Naive thymus-derived CD4-positive, alpha-beta T cell (primary cell): ENCODE measurements at regions not wholly inside any gene's neighbourhood (a gene's known extent, or its start where the extent isn't known, plus 50 kb on each side); places are given as distances from the start of the nearest gene placed in this dataset.

Source experiments
- ATAC-seq: fragments of 150-1000 bp; cut with Tn5 transposase; 2 replicates; pipeline ENCODE4 v1.10.0; 2021; ENCODE audit warnings: mild to moderate bottlenecking, moderate library complexity
- CTCF ChIA-PET: fragments of 350-600 bp; sonication (Branson Sonifier 250); formaldehyde crosslinking; loops from one replicate; lab custom pipeline; 2021; ENCODE audit warnings: antibody characterized with exemption; lab: Charles Lee
- POLR2A ChIA-PET: fragments of 350-600 bp; sonication (Branson Sonifier 250); formaldehyde crosslinking; loops from one replicate; lab custom pipeline; 2021; ENCODE audit warnings: antibody characterized with exemption, inconsistent platforms; lab: Charles Lee
- DNase-seq, 9 donors: peaks; one replicate each; pipeline versions ENCODE4 v3.0.0 to v3.0.0-alpha.2; 2020 to 2022; ENCODE audit warnings: mixed read lengths in 1 of 9
- H3K27ac ChIP-seq: one replicate; pipeline ENCODE4 v1.7.0; 2013; ENCODE audit warnings: mild to moderate bottlenecking, low read depth, low read length, moderate library complexity
- H3K27me3 ChIP-seq, 2 donors: one replicate each; pipeline ENCODE4 v1.7.0; 2013; ENCODE audit warnings: low read length in 2 of 2, mild to moderate bottlenecking in 2 of 2, moderate library complexity in 2 of 2; ENCODE audit not compliant: control insufficient read depth in 2 of 2, insufficient read depth in 2 of 2
- H3K36me3 ChIP-seq, 3 experiments: 1 replicate in 2 of 3; 2 replicates in 1 of 3; pipeline ENCODE4 v1.7.0; 2013; ENCODE audit warnings: low read length in 3 of 3, mild to moderate bottlenecking in 3 of 3, moderate library complexity in 1 of 3; ENCODE audit not compliant: insufficient read depth in 3 of 3, control insufficient read depth in 2 of 3
- H3K4me1 ChIP-seq, 2 donors: one replicate each; pipeline ENCODE4 v1.7.0; 2013; ENCODE audit warnings: low read length in 2 of 2, mild to moderate bottlenecking in 2 of 2, moderate library complexity in 1 of 2; ENCODE audit not compliant: control insufficient read depth in 2 of 2, insufficient read depth in 2 of 2
- H3K4me3 ChIP-seq: 2 replicates; pipeline ENCODE4 v1.7.0; 2013; ENCODE audit warnings: mild to moderate bottlenecking, low read length
- H3K9me3 ChIP-seq, 3 experiments: 1 replicate in 2 of 3; 2 replicates in 1 of 3; pipeline ENCODE4 v1.7.0; 2013; ENCODE audit warnings: low read length in 3 of 3; ENCODE audit not compliant: control insufficient read depth in 2 of 3
- H3K27ac Mint-ChIP-seq, 9 donors: one replicate each; pipeline ENCODE4 v1.8.0; 2020 to 2022; ENCODE audit warnings: mixed read lengths in 9 of 9, mild to moderate bottlenecking in 8 of 9, moderate library complexity in 5 of 9, inconsistent platforms in 2 of 9
- H3K27me3 Mint-ChIP-seq, 5 donors: one replicate each; pipeline ENCODE4 v1.8.0; 2021 to 2022; ENCODE audit warnings: mixed read lengths in 5 of 5, mild to moderate bottlenecking in 1 of 5
- H3K36me3 Mint-ChIP-seq, 5 donors: one replicate each; pipeline ENCODE4 v1.8.0; 2020 to 2022; ENCODE audit warnings: mixed read lengths in 5 of 5, mild to moderate bottlenecking in 3 of 5, inconsistent platforms in 1 of 5
- H3K4me1 Mint-ChIP-seq, 7 donors: one replicate each; pipeline ENCODE4 v1.8.0; 2020 to 2022; ENCODE audit warnings: mixed read lengths in 7 of 7, mild to moderate bottlenecking in 3 of 7, inconsistent platforms in 1 of 7
- H3K4me3 Mint-ChIP-seq, 10 donors: one replicate each; pipeline ENCODE4 v1.8.0; 2020 to 2022; ENCODE audit warnings: mild to moderate bottlenecking in 10 of 10, mixed read lengths in 10 of 10, moderate library complexity in 6 of 10, inconsistent platforms in 2 of 10
- H3K9me3 Mint-ChIP-seq, 11 donors: one replicate each; pipeline ENCODE4 v1.8.0; 2020 to 2022; ENCODE audit warnings: mixed read lengths in 11 of 11, mild to moderate bottlenecking in 4 of 11, inconsistent platforms in 1 of 11, moderate library complexity in 1 of 11
- intact Hi-C, 2 donors: fragments of 100-400 bp; cut with micrococcal nuclease; formaldehyde crosslinking; loops; one replicate each; pipeline ENCODE4 v1.15.1; 2023

DNA sequence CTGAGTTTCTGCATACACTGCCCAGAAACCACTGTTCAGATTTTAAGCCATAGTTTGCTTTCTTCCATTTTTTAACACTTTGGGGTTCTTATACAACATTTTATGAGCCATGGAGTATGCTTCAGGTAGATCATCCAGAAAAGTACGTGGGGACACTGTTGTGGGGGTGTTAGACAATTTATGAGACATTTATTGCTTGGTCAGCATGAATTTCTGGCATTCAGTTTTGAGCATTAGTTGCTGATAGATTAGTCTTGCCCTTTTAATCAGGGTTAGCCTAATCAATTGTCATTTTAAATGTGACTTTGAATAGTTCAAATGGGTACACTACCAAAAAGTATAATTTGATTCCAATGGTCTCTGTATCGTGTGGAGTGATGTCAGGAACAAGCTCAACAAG, 434.9 kb downstream of the GPM6A start:
- DNase-seq: no peak
- no peaks in the 10 kb centered on the region for H3K27me3 Mint-ChIP-seq
- POLR2A ChIA-PET: no interaction called here
- Histone ChIP-seq H3K4me3 (no peak overlapping the region), H3K4me1 (no peaks in the 10 kb centered on the region), H3K27me3 (no peaks in the 10 kb centered on the region), H3K27ac (no peak overlapping the region), H3K9me3 (no peaks in the 10 kb centered on the region), H3K36me3 (no peaks in the 10 kb centered on the region)
- CTCF ChIA-PET: no interaction called here
- H3K4me1 Mint-ChIP-seq: no peaks in the 10 kb centered on the region
- intact Hi-C loops: no loop called here
- ATAC-seq: no peak
- H3K4me3 Mint-ChIP-seq: no peak overlapping the region
- H3K27ac Mint-ChIP-seq: no peak overlapping the region
- H3K9me3 Mint-ChIP-seq: peaks cover 0 to 4% (median 0%) of the 10 kb centered on the region in 11 donors
- no peaks in the 10 kb centered on the region for H3K36me3 Mint-ChIP-seq

DNA sequence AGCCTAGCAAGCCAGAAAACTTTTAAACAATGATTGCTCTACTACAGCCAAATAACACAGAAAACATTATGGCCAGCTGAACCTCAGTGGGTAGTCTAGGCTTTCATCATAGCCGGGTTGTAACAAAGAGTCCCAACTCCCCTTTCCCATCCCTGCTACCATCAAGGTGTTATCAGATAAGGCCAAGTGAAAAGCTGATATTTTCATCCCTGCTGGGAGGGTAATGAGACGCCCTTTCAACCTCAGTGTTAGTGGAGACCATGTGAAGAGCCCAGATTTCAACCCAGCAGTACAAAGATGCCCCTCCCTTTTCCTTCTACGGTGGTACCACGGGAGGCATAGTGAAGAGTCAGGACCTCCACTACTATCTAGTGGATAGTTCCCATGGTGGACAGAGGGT, 433.7 kb downstream of the GPM6A start:
- Mint-ChIP-seq H3K27me3 (no peaks in the 10 kb centered on the region), H3K36me3 (no peaks in the 10 kb centered on the region), H3K4me1 (no peaks in the 10 kb centered on the region), H3K4me3 (no peak overlapping the region), H3K27ac (no peak overlapping the region), H3K9me3 (peaks cover 0 to 4% (median 0%) of the 10 kb centered on the region in 11 donors)
- no peak for DNase-seq
- intact Hi-C loops: no loop called here
- H3K4me1 ChIP-seq: no peaks in the 10 kb centered on the region
- H3K27me3 ChIP-seq: no peaks in the 10 kb centered on the region
- no peak overlapping the region for H3K27ac ChIP-seq
- no peaks in the 10 kb centered on the region for H3K36me3 ChIP-seq
- H3K9me3 ChIP-seq: no peaks in the 10 kb centered on the region
- ChIA-PET POLR2A (no interaction called here), CTCF (no interaction called here)
- no peak for ATAC-seq
- no peak overlapping the region for H3K4me3 ChIP-seq

DNA sequence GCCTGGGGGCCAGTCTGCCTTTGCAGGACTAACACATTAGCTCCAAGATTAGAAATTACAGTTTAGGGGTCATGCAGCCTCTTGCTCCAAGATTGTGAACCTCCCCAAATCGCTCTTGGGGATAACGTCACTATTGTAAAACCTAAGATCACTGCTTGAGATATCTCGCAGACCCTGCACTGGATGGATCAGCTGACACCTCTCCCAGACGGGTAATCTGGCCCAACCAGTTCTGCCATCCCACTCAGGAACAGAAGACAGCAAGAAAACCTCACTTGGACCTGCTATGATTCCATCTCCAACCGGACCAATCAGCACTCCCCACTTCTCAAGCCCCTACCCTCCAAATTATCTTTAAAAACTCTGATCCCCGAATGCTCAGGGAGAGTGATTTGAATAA, 431.2 kb downstream of the GPM6A start:
- no peaks in the 10 kb centered on the region for H3K9me3 ChIP-seq
- intact Hi-C loops: no loop called here
- Mint-ChIP-seq H3K27me3 (no peaks in the 10 kb centered on the region), H3K9me3 (peaks cover 0 to 3% (median 0%) of the 10 kb centered on the region in 11 donors), H3K27ac (no peak overlapping the region), H3K36me3 (no peaks in the 10 kb centered on the region), H3K4me3 (no peak overlapping the region), H3K4me1 (no peaks in the 10 kb centered on the region)
- ChIA-PET CTCF (no interaction called here), POLR2A (no interaction called here)
- H3K4me3 ChIP-seq: no peak overlapping the region
- ATAC-seq: no peak
- no peak for DNase-seq
- no peaks in the 10 kb centered on the region for H3K4me1 ChIP-seq
- no peaks in the 10 kb centered on the region for H3K36me3 ChIP-seq
- no peak overlapping the region for H3K27ac ChIP-seq
- no peaks in the 10 kb centered on the region for H3K27me3 ChIP-seq

DNA sequence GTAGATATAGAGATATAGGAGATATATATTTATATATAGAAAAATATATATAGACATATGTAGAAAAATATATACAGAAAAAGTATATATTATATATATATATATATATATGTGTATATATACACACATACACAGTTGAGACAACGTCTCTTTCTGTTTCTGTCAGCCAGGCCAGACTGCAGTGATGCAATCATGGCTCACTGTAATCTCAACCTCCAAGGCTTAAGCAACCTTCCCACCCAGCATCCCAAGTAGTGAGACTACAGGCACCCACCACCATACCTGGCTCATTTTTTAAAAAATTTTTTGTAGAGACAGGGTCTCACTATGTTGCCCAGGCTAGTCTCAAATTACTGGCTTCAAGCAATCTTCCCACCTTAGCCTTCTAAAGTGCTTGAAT, 426.3 kb downstream of the GPM6A start:
- Mint-ChIP-seq H3K4me1 (no peaks in the 10 kb centered on the region), H3K4me3 (no peak overlapping the region), H3K27me3 (no peaks in the 10 kb centered on the region), H3K27ac (no peak overlapping the region), H3K36me3 (peaks cover 0 to 4% (median 0%) of the 10 kb centered on the region in 5 donors), H3K9me3 (peaks cover 0 to 21% (median 3%) of the 10 kb centered on the region in 11 donors)
- ChIA-PET POLR2A (no interaction called here), CTCF (no interaction called here)
- Histone ChIP-seq H3K9me3 (no peaks in the 10 kb centered on the region), H3K27ac (no peak overlapping the region), H3K36me3 (no peaks in the 10 kb centered on the region), H3K27me3 (no peaks in the 10 kb centered on the region), H3K4me3 (no peak overlapping the region), H3K4me1 (no peaks in the 10 kb centered on the region)
- DNase-seq (no peak), ATAC-seq (no peak)
- intact Hi-C loops: no loop called here

DNA sequence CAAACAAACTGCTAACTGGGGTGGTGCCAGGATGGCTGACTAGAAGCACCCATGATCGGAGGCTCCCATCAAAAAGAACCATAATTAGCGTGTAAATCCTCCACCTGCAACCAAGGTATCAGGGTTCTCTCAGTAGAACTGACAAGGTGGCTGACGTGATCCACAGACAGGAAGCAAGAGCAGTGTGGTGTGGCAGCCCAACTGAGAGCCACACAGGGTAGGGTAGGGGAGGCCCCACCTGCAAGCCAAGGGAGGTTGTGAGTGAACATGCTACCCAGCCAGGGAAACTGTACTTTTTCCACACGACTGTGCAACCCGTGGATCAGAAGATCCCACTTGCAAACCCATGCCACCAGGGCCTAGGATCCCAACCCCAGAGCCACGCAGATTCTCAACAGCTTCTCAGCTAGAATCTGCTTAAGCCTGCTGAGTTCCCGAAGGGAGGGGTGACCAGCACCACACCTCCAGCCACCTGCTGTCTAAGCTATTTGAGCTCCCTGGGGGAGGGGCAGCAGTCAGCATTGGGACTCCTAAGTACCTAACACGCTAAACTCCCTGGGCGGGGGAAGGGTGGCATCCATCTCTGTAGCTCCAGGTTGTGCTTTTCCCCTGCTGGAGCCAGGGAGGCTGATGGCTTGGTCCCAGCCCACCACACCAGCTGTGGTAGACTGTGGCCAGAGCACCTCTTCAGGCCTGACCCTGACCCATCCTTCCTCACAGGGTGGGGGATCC, 425.1 kb downstream of the GPM6A start:
- no peak for ATAC-seq
- no peaks in the 10 kb centered on the region for H3K27me3 ChIP-seq
- no peak overlapping the region for H3K4me3 Mint-ChIP-seq
- no peak overlapping the region for H3K4me3 ChIP-seq
- no peaks in the 10 kb centered on the region for H3K9me3 ChIP-seq
- H3K4me1 Mint-ChIP-seq: no peaks in the 10 kb centered on the region
- no peaks in the 10 kb centered on the region for H3K4me1 ChIP-seq
- ChIA-PET POLR2A (no interaction called here), CTCF (no interaction called here)
- H3K27me3 Mint-ChIP-seq: no peaks in the 10 kb centered on the region
- no peak overlapping the region for H3K27ac Mint-ChIP-seq
- peaks cover 0 to 4% (median 0%) of the 10 kb centered on the region in 5 donors for H3K36me3 Mint-ChIP-seq
- no peaks in the 10 kb centered on the region for H3K36me3 ChIP-seq
- H3K27ac ChIP-seq: no peak overlapping the region
- intact Hi-C loops: no loop called here
- H3K9me3 Mint-ChIP-seq: peaks cover 0 to 21% (median 3%) of the 10 kb centered on the region in 11 donors
- no peak for DNase-seq

DNA sequence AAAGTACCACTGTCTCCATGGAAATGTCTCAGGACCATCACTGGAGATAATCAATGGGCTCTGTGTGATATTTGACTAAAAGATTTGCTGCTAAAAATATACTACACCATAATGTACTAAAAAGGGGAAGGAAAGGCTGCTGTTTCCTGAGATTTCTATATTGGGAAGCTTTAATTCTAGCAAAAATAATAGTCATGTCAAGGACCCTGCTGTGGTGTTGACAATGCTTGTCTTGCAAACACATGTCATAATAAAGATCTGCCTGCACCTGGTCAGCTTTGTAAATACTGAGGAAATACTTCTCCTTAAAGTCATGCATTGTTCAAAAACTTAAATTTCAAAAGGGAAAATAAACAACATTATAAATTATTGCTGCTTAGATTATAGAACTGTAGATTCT, 417.9 kb downstream of the GPM6A start:
- no peak overlapping the region for H3K27ac ChIP-seq
- no peaks in the 10 kb centered on the region for H3K36me3 ChIP-seq
- DNase-seq (no peak), ATAC-seq (no peak)
- Mint-ChIP-seq H3K27me3 (no peaks in the 10 kb centered on the region), H3K9me3 (peaks cover 0 to 24% (median 6%) of the 10 kb centered on the region in 11 donors), H3K4me1 (no peaks in the 10 kb centered on the region), H3K4me3 (no peak overlapping the region), H3K36me3 (no peaks in the 10 kb centered on the region), H3K27ac (no peak overlapping the region)
- H3K9me3 ChIP-seq: no peaks in the 10 kb centered on the region
- no peaks in the 10 kb centered on the region for H3K27me3 ChIP-seq
- no peak overlapping the region for H3K4me3 ChIP-seq
- intact Hi-C loops: no loop called here
- no peaks in the 10 kb centered on the region for H3K4me1 ChIP-seq
- ChIA-PET POLR2A (no interaction called here), CTCF (no interaction called here)

DNA sequence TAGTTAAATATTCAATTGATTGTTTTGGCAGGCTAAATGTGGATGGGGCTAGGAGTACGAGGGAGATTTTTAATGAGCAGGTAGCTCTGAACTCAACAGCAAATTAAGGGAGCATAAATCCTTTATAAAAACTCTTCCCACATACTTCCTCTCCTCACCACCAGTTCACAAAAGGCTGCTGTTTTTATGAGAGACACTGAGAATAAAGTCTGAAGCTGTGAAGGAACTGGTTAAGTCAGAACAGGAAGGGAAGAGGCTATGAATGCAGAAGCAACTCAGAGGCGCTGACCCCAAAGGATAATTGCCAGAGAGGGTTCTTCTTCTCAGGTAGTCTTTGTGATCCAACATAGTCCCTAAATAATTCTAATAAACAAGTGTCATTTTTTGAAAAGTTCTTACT, 406.1 kb downstream of the GPM6A start:
- Mint-ChIP-seq H3K4me1 (no peaks in the 10 kb centered on the region), H3K36me3 (no peaks in the 10 kb centered on the region), H3K9me3 (peaks cover 0 to 7% (median 0%) of the 10 kb centered on the region in 11 donors), H3K4me3 (no peak overlapping the region), H3K27ac (no peak overlapping the region), H3K27me3 (no peaks in the 10 kb centered on the region)
- ATAC-seq (no peak), DNase-seq (no peak)
- H3K27me3 ChIP-seq: no peaks in the 10 kb centered on the region
- intact Hi-C loops: no loop called here
- ChIA-PET CTCF (no interaction called here), POLR2A (no interaction called here)
- H3K36me3 ChIP-seq: no peaks in the 10 kb centered on the region
- H3K27ac ChIP-seq: no peak overlapping the region
- no peak overlapping the region for H3K4me3 ChIP-seq
- no peaks in the 10 kb centered on the region for H3K9me3 ChIP-seq
- no peaks in the 10 kb centered on the region for H3K4me1 ChIP-seq
